ENCODE measurements at regions not wholly inside any gene's neighbourhood (a gene's known extent, or its start where the extent isn't known, plus 50 kb on each side); places are given as distances from the start of the nearest gene placed in this dataset.

- TF ChIP-seq CTCF (IDR thresholded peaks at IDR 0.05) (no peak), POLR2A (IDR thresholded peaks at IDR 0.05) (no peak), POLR2AphosphoS5 (IDR thresholded peaks at IDR 0.05; ENCODE audit: insufficient read depth in 1 of 2, low read depth in 1 of 2) (no peak)
Observed at GRCh38 chr13:112241288-112241687, 134.9 kb upstream of the SPACA7 start.
